ENCODE measurements at regions not wholly inside any gene's neighbourhood (a gene's known extent, or its start where the extent isn't known, plus 50 kb on each side); places are given as distances from the start of the nearest gene placed in this dataset.

- H3K4me1 Mint-ChIP-seq = peaks cover 37% of the 10 kb centered on the region
- 92 to 100% methylated on average over 1 of the region's 1 CpG for WGBS, 2 experiments (ENCODE audit: insufficient coverage in 1 of 2, insufficient read length in 1 of 2)
- peak; percentile 33 for DNase-seq
Measured at GRCh38 chr2:8316356-8316755, 365.5 kb upstream of the ID2 start.

GRCh38 chr2:8317418-8317817 is 364.4 kb upstream of the ID2 start:
- H3K9ac ChIP-seq (ENCODE audit: extremely low read depth, low read length, poor library complexity, severe bottlenecking) = no peak overlapping the region
- H3K9me3 Mint-ChIP-seq = no peaks in the 10 kb centered on the region
- no peaks in the 10 kb centered on the region for H3K27me3 ChIP-seq (ENCODE audit: control insufficient read depth, insufficient read depth, low read length, poor library complexity, severe bottlenecking)
- no peak overlapping the region for H3K4me3 Mint-ChIP-seq
- WGBS, 2 experiments (ENCODE audit: insufficient coverage in 1 of 2, insufficient read length in 1 of 2) = 90 to 93% methylated on average over 8 to 10 of the region's 10 CpGs
- peaks cover 4% of the 10 kb centered on the region for H3K27me3 Mint-ChIP-seq (ENCODE audit: insufficient read depth)
- no peak for TF ChIP-seq CTCF (conservative IDR thresholded peaks at IDR 0.05)
- no peak overlapping the region for H3K27ac ChIP-seq (ENCODE audit: low read depth, low read length)
- DNase-seq = peak; percentile 29
- H3K27ac Mint-ChIP-seq = no peak overlapping the region
- H3K9me3 ChIP-seq (ENCODE audit: control insufficient read depth, low read length) = no peaks in the 10 kb centered on the region
- peaks cover 6% of the 10 kb centered on the region for H3K4me1 ChIP-seq (ENCODE audit: control insufficient read depth, insufficient read depth, low read length)
- H3K36me3 ChIP-seq (ENCODE audit: control insufficient read depth, insufficient read depth, low read length) = no peaks in the 10 kb centered on the region
- no peak overlapping the region for H3K4me3 ChIP-seq (ENCODE audit: low read length)
- no peaks in the 10 kb centered on the region for H3K36me3 Mint-ChIP-seq (ENCODE audit: low read depth)
- peaks cover 31% of the 10 kb centered on the region for H3K4me1 Mint-ChIP-seq

More at GRCh38 chr2:8316356-8316755, 365.5 kb upstream of the ID2 start:
- Histone ChIP-seq H3K4me1 (ENCODE audit: control insufficient read depth, insufficient read depth, low read length) (peaks cover 10% of the 10 kb centered on the region), H3K27me3 (ENCODE audit: control insufficient read depth, insufficient read depth, low read length, poor library complexity, severe bottlenecking) (no peaks in the 10 kb centered on the region), H3K4me3 (ENCODE audit: low read length) (no peak overlapping the region), H3K36me3 (ENCODE audit: control insufficient read depth, insufficient read depth, low read length) (no peaks in the 10 kb centered on the region), H3K27ac (ENCODE audit: low read depth, low read length) (no peak overlapping the region), H3K9me3 (ENCODE audit: control insufficient read depth, low read length) (no peaks in the 10 kb centered on the region), H3K9ac (ENCODE audit: extremely low read depth, low read length, poor library complexity, severe bottlenecking) (no peak overlapping the region)
- no peak for TF ChIP-seq CTCF (conservative IDR thresholded peaks at IDR 0.05)
- Mint-ChIP-seq H3K27me3 (ENCODE audit: insufficient read depth) (peaks cover 4% of the 10 kb centered on the region), H3K36me3 (ENCODE audit: low read depth) (no peaks in the 10 kb centered on the region), H3K9me3 (no peaks in the 10 kb centered on the region), H3K27ac (no peak overlapping the region), H3K4me3 (no peak overlapping the region)

GRCh38 chr2:8319219-8319618 is 362.6 kb upstream of the ID2 start:
- Histone ChIP-seq H3K27ac (ENCODE audit: low read depth, low read length) (no peak overlapping the region), H3K4me1 (ENCODE audit: control insufficient read depth, insufficient read depth, low read length) (peaks cover 7% of the 10 kb centered on the region), H3K36me3 (ENCODE audit: control insufficient read depth, insufficient read depth, low read length) (no peaks in the 10 kb centered on the region), H3K9ac (ENCODE audit: extremely low read depth, low read length, poor library complexity, severe bottlenecking) (no peak overlapping the region), H3K4me3 (ENCODE audit: low read length) (no peak overlapping the region), H3K27me3 (ENCODE audit: control insufficient read depth, insufficient read depth, low read length, poor library complexity, severe bottlenecking) (no peaks in the 10 kb centered on the region), H3K9me3 (ENCODE audit: control insufficient read depth, low read length) (no peaks in the 10 kb centered on the region)
- no peaks in the 10 kb centered on the region for H3K9me3 Mint-ChIP-seq
- peaks cover 4% of the 10 kb centered on the region for H3K27me3 Mint-ChIP-seq (ENCODE audit: insufficient read depth)
- no peaks in the 10 kb centered on the region for H3K36me3 Mint-ChIP-seq (ENCODE audit: low read depth)
- TF ChIP-seq CTCF (conservative IDR thresholded peaks at IDR 0.05) = no peak
- no peak overlapping the region for H3K27ac Mint-ChIP-seq
- WGBS, 2 experiments (ENCODE audit: insufficient coverage in 1 of 2, insufficient read length in 1 of 2) = 0 to 46% methylated on average over 1 to 2 of the region's 2 CpGs
- H3K4me3 Mint-ChIP-seq = no peak overlapping the region
- DNase-seq = no peak
- H3K4me1 Mint-ChIP-seq = peaks cover 19% of the 10 kb centered on the region

All from endodermal cell (in vitro differentiated cells).